HG02840 (cell line): ENCODE measurements at regions not wholly inside any gene's neighbourhood (a gene's known extent, or its start where the extent isn't known, plus 50 kb on each side); places are given as distances from the start of the nearest gene placed in this dataset.

Experiments
- ATAC-seq: cut with Tn5 transposase; IDR thresholded peaks from one replicate; pipeline ENCODE4 v1.9.1; 2021; ENCODE audit warnings: mild to moderate bottlenecking, moderate library complexity, moderate number of reproducible peaks; ENCODE audit not compliant: unreplicated experiment, low FRiP score

DNA sequence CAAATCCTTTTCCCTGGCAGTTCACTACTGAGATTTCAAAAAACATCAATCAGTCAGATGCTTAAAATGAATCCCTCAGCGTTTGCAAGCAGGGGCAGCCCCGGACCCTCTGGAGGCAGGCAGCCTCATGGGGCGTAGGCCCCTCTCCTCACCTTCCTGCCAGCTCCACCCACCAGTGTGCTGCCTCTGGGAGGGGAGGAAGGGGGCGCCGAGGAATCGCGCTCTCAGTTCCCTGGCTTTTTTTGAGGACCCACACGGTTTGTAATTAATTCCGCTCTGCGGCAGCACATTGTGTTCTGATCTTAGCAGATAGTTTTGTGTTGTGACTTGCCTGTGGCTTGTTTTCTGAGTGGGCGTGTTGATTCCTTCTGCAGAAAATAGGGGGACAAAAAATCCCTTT is 159.9 kb downstream of the KLF13 start:
- ATAC-seq, result no peak

DNA sequence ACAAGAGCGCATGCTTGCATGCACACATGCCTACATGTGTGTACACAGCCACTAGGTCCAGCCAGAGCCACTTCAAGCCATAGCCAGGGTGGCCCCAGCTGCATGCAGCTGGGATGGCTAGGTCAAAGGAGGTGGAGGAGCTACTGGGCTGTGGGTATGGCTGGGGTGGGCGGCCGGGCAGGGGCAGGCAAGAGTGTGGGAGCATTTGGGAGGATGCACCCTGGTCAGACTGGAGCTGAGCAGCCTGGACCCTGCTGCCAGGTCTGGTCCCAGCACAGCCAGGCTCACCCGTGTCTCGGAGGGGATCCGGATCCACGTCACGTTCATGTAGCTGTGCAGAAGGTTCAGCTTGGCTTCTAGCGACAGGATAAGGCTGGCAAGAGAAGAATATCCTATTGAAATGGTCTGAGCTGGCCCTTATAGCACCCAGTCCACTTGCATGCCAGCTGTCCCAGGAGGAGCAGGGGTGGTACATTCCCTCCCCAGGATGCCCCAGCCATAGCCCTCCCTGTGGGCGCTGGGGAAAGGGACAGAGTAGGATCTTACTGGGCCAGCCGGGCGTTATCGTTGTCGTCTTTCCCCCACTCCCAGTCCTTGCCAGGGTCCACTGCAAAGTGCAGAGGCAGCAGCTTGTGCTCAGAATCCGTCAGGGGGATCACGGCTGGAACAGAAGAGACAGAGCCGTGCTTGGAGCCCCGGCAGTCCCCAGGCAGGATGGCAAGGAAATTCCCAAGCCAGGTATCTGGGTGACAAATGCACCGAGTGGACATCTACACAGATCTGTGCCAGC is 160.5 kb downstream of the KLF13 start:
- no peak for ATAC-seq

DNA sequence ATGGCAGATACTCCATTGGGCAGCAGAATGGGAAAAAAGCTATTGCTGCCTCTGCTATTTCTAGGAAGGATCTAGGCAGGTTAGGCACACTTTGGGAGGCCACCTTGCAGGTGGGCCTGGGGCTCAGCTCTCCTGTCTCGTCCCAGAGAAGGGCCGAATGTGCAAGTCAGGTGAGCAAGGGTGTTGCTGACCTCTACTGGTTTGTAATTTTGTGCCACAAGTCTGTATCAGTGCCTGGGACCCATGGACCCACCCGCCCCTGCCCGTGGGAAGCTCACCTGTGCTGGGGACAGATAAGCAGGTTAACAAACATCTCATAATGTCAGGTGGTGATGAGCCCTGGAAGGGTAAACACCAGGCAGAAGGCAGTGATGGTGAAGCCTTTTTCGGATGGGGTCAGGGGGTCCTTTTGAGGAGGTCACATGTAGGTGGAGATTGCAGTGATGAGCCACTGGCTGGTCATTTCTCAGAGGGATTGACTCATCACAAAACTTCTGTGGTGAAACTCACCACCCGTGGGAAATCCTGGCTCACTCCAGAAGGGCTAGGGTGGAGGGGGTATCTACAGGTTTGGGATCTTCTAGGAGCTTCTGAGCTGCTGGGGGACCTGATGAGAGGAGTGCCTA is 161.3 kb downstream of the KLF13 start:
- no peak for ATAC-seq

DNA sequence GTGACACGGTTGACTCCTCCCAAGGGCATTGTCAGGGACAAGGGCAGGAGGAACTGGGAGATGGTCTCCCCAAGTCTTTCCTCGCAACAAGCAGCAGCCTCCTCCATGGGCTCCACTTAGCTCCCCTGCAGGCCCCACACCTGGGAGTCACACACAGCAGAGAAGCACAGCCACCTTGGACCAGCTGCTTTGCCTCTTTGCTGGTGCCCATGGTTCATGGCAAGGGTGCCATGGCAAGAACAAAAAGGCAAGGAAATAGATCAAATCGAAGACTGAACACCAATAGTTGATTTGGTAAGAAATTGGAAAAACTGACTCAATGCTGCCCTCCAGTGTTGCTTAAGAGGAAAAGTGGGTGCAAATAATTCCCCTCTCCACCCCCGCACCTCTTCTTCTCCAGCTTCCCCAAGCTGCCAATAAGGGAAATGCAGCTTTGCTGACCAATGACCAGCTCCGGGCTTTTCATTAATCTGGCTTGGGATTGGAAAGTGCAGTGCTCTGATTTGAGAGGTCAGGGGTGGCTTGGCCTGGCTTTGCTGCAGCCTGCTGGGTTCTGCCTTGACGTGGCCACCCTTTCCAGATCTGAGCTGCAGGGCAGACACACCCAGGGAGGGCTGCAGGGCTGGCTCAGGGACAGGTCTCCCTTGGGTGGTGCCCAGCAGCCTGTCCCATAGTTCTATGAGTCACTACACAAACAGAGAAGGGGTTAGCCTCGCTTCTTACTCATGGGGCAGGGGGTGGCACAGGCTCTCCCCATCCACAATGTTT is 162.0 kb downstream of the KLF13 start:
- ATAC-seq, result no peak

DNA sequence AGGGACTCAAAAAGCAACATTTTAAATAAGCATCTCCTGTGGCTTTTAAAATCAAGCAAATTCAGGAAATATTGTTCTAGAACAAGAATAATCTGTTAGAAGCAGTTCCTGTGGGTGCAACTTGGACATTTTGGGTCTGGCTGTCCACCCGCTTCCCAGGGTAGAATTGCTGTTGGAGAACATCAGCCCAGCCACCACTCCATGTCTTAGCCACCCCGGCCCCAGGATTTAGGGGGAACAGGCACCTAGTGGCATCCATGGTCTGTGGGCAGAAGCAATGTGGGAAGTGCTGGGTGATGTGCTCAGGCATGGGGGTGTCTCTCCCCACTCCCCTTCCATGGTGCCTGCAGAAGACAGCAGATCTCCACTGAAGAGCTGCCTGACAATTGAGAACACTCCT is 162.6 kb downstream of the KLF13 start:
- ATAC-seq, result no peak

DNA sequence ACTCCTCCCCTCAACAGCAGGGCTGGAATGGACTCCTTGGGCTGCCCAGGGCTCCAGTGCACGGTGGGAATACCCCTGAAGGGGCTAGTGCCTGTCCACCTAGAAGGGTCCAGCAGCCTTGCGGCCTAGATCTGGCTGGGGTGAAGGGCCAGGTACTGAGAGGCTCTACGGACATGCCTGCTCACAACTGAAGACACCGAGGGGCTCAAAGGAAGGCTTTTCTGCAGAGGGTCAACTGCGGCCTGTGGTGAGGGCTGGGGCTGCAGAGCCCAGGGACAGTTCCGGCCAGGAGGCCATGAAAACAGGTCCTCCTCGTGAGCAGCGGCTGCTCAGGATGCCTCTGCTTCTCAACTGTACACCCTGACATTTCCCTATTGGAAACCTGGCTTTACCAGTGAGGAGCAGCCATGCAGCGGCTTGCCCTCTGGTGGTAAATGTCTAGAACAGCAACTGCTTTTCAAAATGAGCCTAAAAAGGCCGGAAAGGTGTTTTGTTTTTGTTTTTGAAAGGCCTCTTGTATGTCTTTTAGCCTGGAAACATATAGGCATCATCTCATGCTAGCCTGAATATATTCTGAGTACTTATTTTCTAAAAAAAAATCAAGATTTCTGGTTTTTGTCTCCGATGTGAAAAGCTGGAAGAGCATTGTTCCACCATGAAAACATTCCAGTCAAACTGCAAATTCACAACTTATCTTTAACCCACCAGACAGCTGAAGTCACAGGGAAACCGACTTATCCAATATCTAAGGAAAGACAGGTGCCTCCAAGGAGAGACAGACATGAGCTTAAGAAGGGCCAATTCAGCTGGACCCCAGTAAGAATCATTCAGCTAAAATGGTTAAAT is 163.4 kb downstream of the KLF13 start:
- ATAC-seq, result no peak

DNA sequence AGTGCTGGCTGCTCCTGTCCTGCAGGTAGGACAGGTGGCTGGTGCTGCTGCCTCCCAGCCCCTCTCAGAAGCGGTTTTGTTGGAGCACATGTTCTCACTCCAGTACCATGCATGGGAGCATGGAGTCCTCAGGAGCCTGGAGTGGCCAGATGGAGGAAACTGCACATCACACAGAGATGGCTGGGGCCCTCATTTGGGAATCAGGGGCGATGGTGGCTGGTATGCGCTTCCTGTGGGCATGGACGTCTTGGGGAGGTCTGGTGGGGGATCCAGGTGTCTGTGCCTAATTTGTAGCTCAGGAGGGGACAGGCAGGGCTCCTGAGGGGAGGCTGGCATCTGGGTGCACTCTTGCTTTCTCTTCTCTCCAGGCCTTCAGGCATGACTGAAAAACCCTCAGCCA is 168.2 kb downstream of the KLF13 start:
- no peak for ATAC-seq

DNA sequence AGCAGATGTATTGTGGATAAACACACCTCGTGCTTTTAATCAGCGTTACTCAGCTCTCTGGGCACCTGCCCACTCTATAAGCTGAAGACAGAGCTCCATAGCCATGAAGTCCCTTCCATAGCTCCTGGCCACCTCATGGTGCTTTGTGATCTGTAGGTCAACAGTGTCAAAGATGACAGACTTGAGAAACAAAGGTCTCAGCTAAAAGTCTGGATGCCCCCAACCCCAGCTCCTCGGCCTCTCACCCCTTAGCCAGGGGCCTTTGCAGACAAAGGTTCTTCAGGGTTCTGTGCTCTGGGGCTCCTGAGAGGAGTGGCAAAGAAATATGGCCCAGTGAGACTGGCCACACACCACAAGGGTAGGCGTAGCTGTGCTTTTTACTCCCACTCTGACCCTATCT is 168.6 kb downstream of the KLF13 start:
- ATAC-seq, result no peak

DNA sequence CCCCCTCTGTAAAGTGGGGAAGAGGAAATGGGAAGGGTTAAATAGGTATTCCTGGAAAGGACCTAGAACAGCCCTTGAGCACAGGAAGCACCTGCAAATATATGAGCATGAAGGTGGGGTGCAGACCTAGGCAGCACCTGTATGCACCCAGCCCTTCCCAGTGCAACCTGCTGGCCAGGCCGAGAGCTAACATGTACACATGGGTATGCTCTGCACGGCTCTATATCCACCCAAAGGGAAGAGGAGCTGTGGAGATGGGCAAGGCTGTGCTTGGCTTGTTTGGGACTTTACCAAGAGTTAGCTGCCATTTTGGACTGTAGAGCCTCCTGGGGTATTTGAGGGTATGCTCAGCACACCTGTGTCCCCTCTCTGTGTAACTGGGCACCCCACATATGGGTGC is 171.2 kb downstream of the KLF13 start:
- ATAC-seq, result no peak

DNA sequence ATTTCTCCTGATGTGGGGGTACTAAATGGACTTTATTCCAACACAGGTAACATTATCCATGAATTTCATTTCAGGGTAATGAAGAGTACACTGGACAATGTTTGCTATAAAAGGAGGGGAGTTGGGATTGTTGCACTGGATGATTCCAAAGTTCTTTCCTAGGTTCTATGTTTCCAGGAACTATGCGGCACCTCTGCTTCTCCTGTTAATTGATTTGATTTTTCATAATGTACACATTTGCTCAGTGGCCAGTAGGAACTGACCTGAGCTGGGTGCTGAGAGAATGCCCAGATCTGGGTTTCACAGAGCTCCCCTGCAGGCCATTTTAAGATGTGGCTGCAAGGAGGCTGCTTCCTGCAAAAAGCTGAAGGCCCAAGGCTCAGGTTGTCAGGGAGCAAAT is 171.7 kb downstream of the KLF13 start:
- ATAC-seq, result no peak

DNA sequence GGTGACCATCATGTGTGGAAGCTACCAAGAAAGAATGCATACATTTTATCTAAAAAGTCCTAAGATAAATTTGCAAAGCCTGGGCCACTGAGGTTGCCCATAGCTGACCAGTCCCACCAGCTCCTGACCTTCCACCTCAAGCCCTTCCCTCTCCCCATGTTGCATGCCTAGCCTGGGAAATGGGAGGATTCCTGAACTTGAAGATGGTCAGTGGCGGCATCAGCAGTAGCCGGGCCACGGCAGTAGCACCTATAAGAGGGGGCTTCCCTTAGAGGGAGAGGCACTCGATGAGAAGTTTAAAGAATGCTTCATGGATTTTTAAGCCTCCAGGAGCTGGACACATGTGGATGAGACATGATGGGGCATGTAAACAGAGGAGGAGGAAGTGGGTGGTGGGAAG is 172.1 kb downstream of the KLF13 start:
- no peak for ATAC-seq

DNA sequence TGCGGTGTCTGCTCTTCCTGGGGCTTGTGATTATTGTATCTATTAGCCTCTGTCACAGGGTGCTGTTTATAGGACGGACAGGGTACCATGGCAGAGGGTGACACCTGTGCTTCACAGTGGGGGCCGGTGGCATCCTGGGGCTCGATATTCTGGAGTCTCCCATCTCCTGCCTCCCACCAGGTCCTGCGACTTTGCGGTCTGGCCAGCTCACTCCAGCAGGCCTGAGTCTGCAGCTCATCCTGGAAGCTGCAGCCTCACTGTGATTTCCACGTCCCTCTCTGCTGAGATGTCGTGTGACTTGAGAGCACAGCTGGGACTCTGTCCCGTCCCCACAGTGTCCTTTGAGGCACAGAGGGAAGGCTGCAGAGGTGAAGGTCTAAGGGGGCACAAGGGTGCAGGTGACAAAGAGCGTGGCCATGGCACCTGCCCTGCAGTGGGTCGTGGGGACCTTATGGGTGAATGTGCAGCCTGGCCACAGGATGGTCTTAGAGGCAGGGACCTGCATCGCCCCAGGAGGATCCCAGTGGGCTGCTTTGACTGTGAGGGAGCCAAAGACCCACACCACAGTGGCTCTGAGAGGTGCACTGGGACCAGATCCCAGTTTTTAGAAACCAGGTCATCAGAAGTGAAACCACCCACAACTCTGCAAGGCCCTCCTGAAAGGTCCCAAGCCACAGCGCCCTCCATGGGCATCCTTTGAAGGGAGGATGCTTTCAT is 172.8 kb downstream of the KLF13 start:
- no peak for ATAC-seq

DNA sequence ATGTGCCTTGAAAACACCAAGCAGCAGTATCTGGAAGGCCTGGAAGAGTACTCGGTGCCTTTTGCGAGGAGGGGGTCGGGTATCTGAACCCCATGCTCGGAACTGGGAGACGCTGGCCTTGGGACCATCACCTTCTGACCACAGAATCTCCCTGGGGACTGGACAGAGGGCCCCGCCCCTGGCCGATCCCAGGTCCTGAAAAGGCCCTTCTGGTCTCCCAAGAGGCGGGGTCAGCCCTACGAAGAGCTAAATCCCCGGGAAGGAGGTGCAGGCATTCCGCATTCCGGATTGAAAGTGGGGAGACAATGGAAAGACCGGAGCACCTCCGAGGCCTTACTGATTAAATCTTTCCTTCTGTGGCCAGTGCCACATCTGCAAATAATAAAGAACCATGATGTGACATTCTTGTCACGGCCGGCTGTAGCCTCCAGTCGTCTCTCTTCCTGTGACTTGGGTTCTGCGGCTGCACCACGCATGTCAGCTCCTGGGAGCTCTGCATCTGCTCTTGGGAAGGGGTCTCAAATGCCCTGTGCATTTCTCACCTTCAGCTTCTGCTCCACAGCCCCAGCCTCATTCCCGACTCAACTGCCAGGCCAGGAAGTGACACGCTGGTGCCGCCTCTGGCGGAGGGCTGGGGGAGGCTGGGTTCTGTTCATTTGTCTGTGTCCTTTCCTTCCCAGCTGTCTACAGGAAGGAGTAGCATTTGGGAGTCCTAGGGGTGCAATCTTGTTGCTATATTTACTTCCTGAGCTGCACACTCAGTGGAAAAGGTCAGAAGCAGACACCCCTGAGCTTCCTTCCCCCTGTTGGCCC is 173.5 kb downstream of the KLF13 start:
- no peak for ATAC-seq

DNA sequence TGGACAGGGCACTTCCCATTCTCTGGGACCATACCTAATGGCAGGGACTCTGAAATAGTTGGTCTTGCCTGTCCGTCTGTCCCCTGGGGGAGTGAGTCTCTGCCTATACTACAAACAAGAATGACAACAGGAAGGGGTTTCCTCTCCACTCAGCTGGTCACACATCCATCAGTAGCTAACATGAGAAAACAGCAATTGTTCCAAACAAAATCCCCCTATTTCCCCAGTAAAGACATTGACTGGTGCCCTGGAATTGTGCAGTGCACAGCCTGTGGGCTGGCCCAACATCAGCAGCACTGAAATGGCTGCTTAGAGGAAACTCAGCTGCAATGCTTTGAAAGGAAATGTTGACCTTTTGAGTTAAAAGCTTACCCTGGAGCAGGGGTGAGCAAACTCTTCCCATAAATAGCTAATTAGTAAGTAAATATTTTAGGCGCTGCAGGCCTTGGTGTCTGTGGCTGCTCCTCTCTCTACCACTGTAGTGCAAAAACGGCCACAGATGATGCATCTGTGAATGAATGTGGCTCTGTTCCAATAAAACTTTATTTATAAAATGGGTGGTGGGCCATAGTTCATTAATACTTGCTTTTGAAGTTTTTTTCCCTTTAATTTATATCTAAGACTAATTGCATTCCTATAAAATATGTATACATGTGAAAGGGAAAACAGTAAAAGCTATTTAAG is 174.3 kb downstream of the KLF13 start:
- ATAC-seq, result no peak

DNA sequence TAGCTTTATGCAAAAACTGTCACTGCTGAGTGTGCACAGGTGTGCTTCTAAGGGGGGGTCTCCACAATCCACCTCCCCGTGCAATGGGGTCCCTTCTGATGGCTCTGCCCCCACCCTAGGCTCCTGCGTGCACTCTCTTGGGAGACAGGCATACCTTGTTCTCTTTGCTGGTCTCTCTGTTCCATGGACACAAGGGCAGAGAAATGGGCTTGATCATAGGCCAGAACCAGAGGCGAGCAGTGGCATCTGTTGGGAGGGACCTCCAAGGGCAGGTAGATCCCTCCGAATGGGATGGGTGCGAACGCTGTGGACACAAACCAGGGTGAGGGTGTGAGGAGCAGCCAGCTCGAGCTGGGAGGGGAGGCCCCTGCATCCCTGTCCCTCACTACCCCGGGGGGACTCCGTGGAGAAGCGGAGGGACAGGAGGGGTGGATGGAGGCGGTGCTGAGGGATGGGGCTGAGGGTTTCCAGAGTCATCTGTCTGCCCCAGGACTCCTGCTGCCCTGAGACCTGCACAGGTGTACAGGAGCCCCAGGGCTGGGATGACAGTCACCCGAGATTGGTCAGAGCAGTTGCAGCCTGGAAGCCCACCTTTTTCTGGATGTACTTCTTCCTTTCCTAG is 175.0 kb downstream of the KLF13 start:
- no peak for ATAC-seq

DNA sequence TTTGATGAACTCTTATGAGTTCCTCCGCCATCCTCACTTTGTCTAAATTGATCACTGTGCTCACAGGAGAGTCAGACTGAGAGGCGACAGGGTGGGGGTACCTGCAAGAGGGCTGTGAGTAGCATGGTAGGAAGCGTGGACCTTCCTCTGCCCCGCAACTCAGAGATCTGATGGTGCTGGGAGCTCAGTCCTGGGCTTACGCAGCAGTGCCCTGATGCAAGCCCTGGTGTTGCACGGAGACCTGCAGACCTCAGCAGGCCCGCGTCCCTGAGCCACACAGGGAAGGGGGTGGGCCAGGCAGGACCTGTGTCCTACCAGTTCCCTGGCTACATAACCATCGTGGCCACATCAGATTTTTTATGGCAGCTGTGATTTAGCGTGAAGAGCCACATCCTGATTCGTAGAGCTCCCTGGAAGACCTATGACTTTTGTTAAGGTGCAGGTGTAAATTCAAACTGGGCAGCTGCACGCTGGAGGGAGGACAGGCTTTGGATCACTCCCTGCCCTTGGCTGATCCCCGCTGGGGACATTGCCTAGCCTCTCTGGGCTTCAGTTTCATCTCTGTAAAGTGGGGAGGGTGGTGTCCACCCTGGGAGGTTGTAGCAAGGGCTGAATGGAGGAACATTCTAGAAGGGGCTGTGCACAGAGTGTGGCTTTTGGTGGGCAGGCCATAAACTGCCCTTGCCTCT is 176.1 kb downstream of the KLF13 start:
- ATAC-seq, result no peak

DNA sequence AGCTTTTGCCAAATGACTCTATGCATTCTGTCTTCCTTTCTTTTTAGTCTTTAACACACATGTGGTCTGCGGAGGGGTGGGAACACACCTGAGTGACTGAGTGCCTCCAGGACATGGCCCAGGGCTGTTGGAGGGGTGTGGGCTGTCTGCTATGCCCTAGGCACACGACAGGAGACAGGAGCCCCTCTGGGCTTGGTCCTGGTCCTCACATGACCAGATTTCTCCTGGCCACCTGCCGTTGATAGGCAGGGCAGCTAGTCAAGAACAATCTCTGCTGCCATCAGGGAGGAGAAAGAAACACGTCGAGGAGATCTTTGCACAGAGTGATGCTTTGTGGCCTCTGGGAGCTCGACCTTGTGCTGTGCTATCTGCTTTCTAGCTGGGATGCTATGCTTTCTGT is 176.6 kb downstream of the KLF13 start:
- ATAC-seq, result no peak
